ENCODE measurements at regions not wholly inside any gene's neighbourhood (a gene's known extent, or its start where the extent isn't known, plus 50 kb on each side); places are given as distances from the start of the nearest gene placed in this dataset.

DNA sequence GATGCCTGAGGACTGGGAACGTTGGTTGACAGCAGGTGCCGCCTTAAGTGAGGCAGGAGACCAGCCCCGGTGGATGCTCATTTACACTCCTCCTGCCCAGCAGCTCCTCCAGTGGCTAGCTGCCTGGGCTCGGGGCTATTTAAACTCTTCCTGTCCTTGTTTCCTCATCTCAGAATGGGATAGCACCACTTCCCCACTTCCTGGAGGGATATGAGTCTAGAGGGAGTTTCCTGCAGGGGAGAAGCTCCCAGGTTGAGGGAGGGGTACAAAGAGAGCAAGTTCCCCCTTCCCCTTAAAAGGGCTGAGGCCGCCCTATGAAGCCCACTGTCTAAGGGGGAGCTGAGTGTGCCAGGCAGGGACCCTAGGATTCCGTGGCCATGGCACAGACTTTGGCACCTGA is 311.2 kb downstream of the AACS start:
- H3K4me1 ChIP-seq (ENCODE audit: control insufficient read depth in 1 of 2, insufficient read depth in 2 of 2, low read length in 2 of 2): no peaks in the 10 kb centered on the region
- H3K36me3 ChIP-seq (ENCODE audit: control insufficient read depth in 1 of 2, insufficient read depth in 2 of 2, low read length in 2 of 2): no peaks in the 10 kb centered on the region
- no peaks in the 10 kb centered on the region for H3K9me3 ChIP-seq (ENCODE audit: control insufficient read depth in 1 of 2, low read length in 2 of 2)
- H3K4me3 ChIP-seq (ENCODE audit: low read depth in 1 of 2, low read length in 2 of 2): no peak overlapping the region
- no peak overlapping the region for H3K9ac ChIP-seq (ENCODE audit: low read depth in 1 of 2, low read length in 2 of 2)
- no peak overlapping the region for H3K27ac ChIP-seq (ENCODE audit: low read depth, low read length)
- H3K27me3 ChIP-seq (ENCODE audit: control insufficient read depth in 1 of 2, insufficient read depth in 2 of 2, low read length in 2 of 2): no peaks in the 10 kb centered on the region

DNA sequence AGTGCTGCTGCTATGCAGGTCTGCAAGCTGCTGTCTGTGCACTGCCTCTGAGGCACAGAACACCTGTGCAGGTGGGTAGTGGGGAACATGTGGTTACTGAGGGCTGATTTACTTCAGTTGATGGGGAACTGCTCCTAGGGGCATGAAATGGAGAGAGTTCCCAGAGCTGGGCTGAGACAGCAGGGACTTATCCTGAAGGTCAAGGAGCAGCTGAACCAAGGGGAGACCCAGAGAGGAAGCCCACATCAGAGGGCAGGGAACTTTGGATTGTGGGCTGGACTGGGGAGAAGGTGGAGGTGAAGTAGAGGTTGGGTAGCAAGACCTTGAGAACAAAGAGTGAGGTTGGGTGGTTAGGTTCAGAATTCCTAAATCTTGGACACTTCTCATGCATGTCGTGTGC is 311.9 kb downstream of the AACS start:
- H3K9ac ChIP-seq (ENCODE audit: low read depth in 1 of 2, low read length in 2 of 2): no peak overlapping the region

DNA sequence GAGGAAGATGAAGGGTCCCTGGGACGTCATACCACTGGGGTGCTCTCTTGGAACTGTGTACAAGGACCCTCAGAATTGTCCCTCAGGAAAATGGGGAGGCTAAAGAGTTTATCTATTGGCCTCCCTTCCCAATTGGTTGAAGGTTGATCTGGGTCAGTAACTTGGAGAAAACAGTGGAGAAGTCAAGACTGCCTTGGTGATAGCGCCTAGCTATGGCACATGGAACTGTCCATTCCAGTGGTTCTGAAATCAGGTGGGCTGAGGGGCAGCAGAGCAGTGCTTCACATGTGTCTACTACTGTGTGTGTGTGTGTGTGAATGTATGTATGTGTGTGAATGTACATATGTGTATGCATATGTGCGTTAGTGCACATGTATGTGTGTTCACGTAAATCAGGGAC is 316.1 kb downstream of the AACS start:
- H3K4me3 ChIP-seq (ENCODE audit: low read depth in 1 of 2, low read length in 2 of 2): no peak overlapping the region
- H3K27me3 ChIP-seq (ENCODE audit: control insufficient read depth in 1 of 2, insufficient read depth in 2 of 2, low read length in 2 of 2): no peaks in the 10 kb centered on the region
- no peak overlapping the region for H3K27ac ChIP-seq (ENCODE audit: low read depth, low read length)
- peaks cover 0 to 4% of the 10 kb centered on the region in 2 donors for H3K4me1 ChIP-seq (ENCODE audit: control insufficient read depth in 1 of 2, insufficient read depth in 2 of 2, low read length in 2 of 2)
- no peak overlapping the region for H3K9ac ChIP-seq (ENCODE audit: low read depth in 1 of 2, low read length in 2 of 2)
- no peaks in the 10 kb centered on the region for H3K36me3 ChIP-seq (ENCODE audit: control insufficient read depth in 1 of 2, insufficient read depth in 2 of 2, low read length in 2 of 2)
- H3K9me3 ChIP-seq (ENCODE audit: control insufficient read depth in 1 of 2, low read length in 2 of 2): no peaks in the 10 kb centered on the region

More for the DNA sequence above, 311.9 kb downstream of the AACS start:
- H3K4me1 ChIP-seq (ENCODE audit: control insufficient read depth in 1 of 2, insufficient read depth in 2 of 2, low read length in 2 of 2): no peaks in the 10 kb centered on the region
- H3K9me3 ChIP-seq (ENCODE audit: control insufficient read depth in 1 of 2, low read length in 2 of 2): no peaks in the 10 kb centered on the region
- no peaks in the 10 kb centered on the region for H3K36me3 ChIP-seq (ENCODE audit: control insufficient read depth in 1 of 2, insufficient read depth in 2 of 2, low read length in 2 of 2)
- H3K4me3 ChIP-seq (ENCODE audit: low read depth in 1 of 2, low read length in 2 of 2): no peak overlapping the region
- no peak overlapping the region for H3K27ac ChIP-seq (ENCODE audit: low read depth, low read length)
- no peaks in the 10 kb centered on the region for H3K27me3 ChIP-seq (ENCODE audit: control insufficient read depth in 1 of 2, insufficient read depth in 2 of 2, low read length in 2 of 2)

DNA sequence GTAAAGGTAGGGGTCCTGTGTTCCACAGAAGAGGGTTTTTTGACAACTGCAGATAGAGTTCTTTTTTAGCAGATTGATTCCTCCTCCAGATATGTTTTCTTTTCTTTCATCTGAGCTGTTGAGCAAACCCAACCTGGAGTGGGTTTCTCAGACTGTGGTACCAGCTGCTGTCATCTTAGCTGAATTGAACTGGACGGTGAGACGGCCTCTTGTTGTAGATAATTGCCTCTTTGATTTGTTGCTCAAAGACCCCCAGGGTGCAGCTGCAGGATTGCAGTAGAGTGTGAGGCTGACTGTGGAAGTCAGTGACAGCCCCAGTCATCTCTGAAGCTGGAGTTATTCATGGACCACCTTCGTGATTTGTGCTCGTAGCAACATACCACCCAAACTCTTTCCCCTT is 317.7 kb downstream of the AACS start:
- H3K27me3 ChIP-seq (ENCODE audit: control insufficient read depth in 1 of 2, insufficient read depth in 2 of 2, low read length in 2 of 2): no peaks in the 10 kb centered on the region
- no peaks in the 10 kb centered on the region for H3K36me3 ChIP-seq (ENCODE audit: control insufficient read depth in 1 of 2, insufficient read depth in 2 of 2, low read length in 2 of 2)
- no peak overlapping the region for H3K4me3 ChIP-seq (ENCODE audit: low read depth in 1 of 2, low read length in 2 of 2)
- no peaks in the 10 kb centered on the region for H3K9me3 ChIP-seq (ENCODE audit: control insufficient read depth in 1 of 2, low read length in 2 of 2)
- peaks cover 0 to 14% of the 10 kb centered on the region in 2 donors for H3K4me1 ChIP-seq (ENCODE audit: control insufficient read depth in 1 of 2, insufficient read depth in 2 of 2, low read length in 2 of 2)
- H3K27ac ChIP-seq (ENCODE audit: low read depth, low read length): no peak overlapping the region
- H3K9ac ChIP-seq (ENCODE audit: low read depth in 1 of 2, low read length in 2 of 2): no peak overlapping the region

DNA sequence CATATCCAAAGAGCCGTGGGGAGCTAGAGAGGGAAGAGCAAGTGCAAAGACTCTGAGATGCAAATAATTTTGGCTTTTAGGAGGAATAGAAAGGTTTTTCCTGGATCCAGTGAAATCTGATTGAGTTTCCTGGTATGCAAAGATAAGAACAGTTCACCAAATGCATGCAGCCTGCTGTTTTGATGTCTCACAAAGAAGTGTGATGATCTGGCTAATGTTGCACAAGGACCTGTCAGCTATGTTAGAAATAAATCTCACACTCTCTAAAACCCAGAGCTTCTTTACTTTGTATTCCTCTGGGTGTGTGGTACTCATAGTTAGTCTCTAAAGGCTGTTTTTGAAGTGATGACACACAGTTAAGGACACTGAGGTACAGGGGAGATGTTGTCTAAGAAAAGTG is 321.4 kb downstream of the AACS start:
- peaks cover 0 to 14% of the 10 kb centered on the region in 2 donors for H3K4me1 ChIP-seq (ENCODE audit: control insufficient read depth in 1 of 2, insufficient read depth in 2 of 2, low read length in 2 of 2)
- H3K4me3 ChIP-seq (ENCODE audit: low read depth in 1 of 2, low read length in 2 of 2): no peak overlapping the region
- no peak overlapping the region for H3K9ac ChIP-seq (ENCODE audit: low read depth in 1 of 2, low read length in 2 of 2)
- no peaks in the 10 kb centered on the region for H3K9me3 ChIP-seq (ENCODE audit: control insufficient read depth in 1 of 2, low read length in 2 of 2)
- no peaks in the 10 kb centered on the region for H3K36me3 ChIP-seq (ENCODE audit: control insufficient read depth in 1 of 2, insufficient read depth in 2 of 2, low read length in 2 of 2)
- no peak overlapping the region for H3K27ac ChIP-seq (ENCODE audit: low read depth, low read length)
- no peaks in the 10 kb centered on the region for H3K27me3 ChIP-seq (ENCODE audit: control insufficient read depth in 1 of 2, insufficient read depth in 2 of 2, low read length in 2 of 2)

DNA sequence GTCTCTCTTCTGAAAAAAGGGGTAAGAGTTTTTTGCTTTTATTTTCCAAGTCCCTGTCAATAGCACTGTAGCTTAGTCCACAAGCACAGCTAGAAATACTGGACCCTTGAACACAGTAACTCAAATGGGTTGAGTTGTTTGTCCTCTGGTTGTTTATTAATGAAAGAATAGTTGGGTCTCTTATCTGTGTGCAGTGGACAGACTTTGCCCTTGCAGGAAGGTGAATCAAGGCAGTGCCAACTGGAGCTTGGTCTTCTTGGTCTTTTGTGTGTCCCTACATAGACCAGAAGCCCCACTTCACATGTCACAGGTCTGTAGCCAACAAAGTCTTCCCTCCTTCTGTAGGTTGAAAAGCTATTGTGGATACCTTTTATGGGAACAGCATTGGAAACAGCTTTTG is 322.0 kb downstream of the AACS start:
- Histone ChIP-seq H3K4me3 (ENCODE audit: low read depth in 1 of 2, low read length in 2 of 2) (no peak overlapping the region), H3K27ac (ENCODE audit: low read depth, low read length) (no peak overlapping the region), H3K36me3 (ENCODE audit: control insufficient read depth in 1 of 2, insufficient read depth in 2 of 2, low read length in 2 of 2) (no peaks in the 10 kb centered on the region), H3K9me3 (ENCODE audit: control insufficient read depth in 1 of 2, low read length in 2 of 2) (no peaks in the 10 kb centered on the region), H3K9ac (ENCODE audit: low read depth in 1 of 2, low read length in 2 of 2) (no peak overlapping the region), H3K4me1 (ENCODE audit: control insufficient read depth in 1 of 2, insufficient read depth in 2 of 2, low read length in 2 of 2) (peaks cover 0 to 14% of the 10 kb centered on the region in 2 donors), H3K27me3 (ENCODE audit: control insufficient read depth in 1 of 2, insufficient read depth in 2 of 2, low read length in 2 of 2) (no peaks in the 10 kb centered on the region)

DNA sequence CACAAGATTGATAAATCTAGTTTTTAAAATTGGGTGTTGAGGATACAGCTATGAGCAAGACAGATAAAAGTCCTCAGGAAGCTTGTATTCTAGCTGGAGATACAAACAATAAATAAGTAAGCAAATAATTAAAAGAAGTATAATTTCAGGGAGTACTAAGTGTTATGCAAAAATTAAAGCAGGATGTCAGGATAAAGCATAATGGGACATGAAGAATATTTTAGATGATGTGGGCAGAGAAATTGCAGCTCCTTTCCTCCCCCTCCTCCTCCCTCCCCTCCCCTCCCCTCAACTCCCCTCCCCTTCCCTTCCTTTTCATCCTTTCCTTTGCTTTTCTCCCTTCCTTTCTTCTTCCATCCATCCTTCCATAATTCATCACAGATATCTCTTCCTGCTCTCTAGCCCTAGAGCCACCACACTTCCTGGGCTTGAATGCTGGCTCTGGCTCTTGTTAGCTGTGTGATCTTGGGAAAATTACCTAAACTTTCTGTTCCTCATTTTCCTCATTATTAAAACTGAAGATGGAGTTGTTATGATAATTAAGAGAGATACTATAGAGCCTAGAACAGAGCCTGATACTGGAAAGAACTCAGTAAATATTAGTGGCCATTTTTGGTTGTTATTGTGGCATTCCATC is 323.9 kb downstream of the AACS start:
- H3K4me3 ChIP-seq (ENCODE audit: low read depth in 1 of 2, low read length in 2 of 2): no peak overlapping the region
- H3K27me3 ChIP-seq (ENCODE audit: control insufficient read depth in 1 of 2, insufficient read depth in 2 of 2, low read length in 2 of 2): peaks cover 0 to 3% of the 10 kb centered on the region in 2 donors
- no peaks in the 10 kb centered on the region for H3K36me3 ChIP-seq (ENCODE audit: control insufficient read depth in 1 of 2, insufficient read depth in 2 of 2, low read length in 2 of 2)
- H3K9me3 ChIP-seq (ENCODE audit: control insufficient read depth in 1 of 2, low read length in 2 of 2): no peaks in the 10 kb centered on the region
- H3K9ac ChIP-seq (ENCODE audit: low read depth in 1 of 2, low read length in 2 of 2): no peak overlapping the region
- H3K27ac ChIP-seq (ENCODE audit: low read depth, low read length): no peak overlapping the region
- peaks cover 0 to 14% of the 10 kb centered on the region in 2 donors for H3K4me1 ChIP-seq (ENCODE audit: control insufficient read depth in 1 of 2, insufficient read depth in 2 of 2, low read length in 2 of 2)

DNA sequence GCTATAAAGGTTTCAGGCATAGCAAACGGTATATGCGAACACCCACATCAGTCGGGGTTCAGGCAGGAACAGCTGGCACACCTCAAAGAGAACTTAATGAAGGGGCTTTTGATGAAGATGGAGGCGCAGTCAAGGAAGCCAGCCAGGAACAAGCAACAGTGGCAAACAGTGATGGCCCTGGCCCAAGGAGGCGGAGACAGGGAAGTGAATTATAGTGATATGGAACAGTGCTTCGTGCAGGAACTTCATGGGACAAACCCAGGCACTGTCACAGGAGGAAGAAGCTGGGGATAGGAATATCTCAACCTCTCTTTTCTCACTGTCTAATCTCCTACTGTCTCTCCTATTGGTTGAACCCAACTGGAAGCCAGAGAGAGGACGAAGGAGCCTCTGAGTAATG is 328.3 kb downstream of the AACS start:
- no peaks in the 10 kb centered on the region for H3K36me3 ChIP-seq (ENCODE audit: control insufficient read depth in 1 of 2, insufficient read depth in 2 of 2, low read length in 2 of 2)
- peaks cover 0 to 3% of the 10 kb centered on the region in 2 donors for H3K27me3 ChIP-seq (ENCODE audit: control insufficient read depth in 1 of 2, insufficient read depth in 2 of 2, low read length in 2 of 2)
- no peak overlapping the region for H3K27ac ChIP-seq (ENCODE audit: low read depth, low read length)
- no peak overlapping the region for H3K4me3 ChIP-seq (ENCODE audit: low read depth in 1 of 2, low read length in 2 of 2)
- H3K4me1 ChIP-seq (ENCODE audit: control insufficient read depth in 1 of 2, insufficient read depth in 2 of 2, low read length in 2 of 2): no peaks in the 10 kb centered on the region
- H3K9ac ChIP-seq (ENCODE audit: low read depth in 1 of 2, low read length in 2 of 2): no peak overlapping the region
- H3K9me3 ChIP-seq (ENCODE audit: control insufficient read depth in 1 of 2, low read length in 2 of 2): peaks cover 0 to 1% of the 10 kb centered on the region in 2 donors

DNA sequence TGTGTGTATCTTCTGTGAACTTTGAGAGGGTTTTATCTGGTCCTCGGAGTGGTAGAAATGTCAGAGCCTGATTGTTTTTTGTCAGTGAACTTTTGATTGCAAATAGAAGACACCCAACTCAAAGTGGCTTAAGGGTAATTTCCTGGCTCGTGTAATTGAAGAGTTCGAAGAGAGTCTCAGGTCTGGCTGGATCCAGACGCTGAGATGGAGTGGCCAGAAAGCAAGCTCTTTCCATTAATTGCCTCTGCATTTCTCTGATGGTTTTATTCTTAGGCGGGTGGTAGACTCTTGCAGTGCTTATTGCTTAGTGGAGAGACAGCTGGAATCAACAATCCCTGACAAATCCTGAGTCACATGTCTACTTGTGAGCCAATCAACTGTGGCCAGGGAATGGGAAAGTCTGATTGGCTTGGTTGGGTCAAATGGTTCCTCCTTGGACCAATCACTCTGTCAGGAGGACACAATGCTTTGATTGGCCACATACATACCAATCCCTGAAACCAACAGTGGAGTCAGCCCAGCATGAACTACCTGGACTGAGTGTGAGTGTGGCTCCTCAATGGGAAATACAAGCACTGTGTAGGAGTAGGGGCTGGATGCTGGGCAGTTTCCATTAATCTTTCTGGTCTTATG is 330.5 kb downstream of the AACS start:
- peaks cover 0 to 4% of the 10 kb centered on the region in 2 donors for H3K9me3 ChIP-seq (ENCODE audit: control insufficient read depth in 1 of 2, low read length in 2 of 2)
- H3K9ac ChIP-seq (ENCODE audit: low read depth in 1 of 2, low read length in 2 of 2): no peak overlapping the region
- no peaks in the 10 kb centered on the region for H3K36me3 ChIP-seq (ENCODE audit: control insufficient read depth in 1 of 2, insufficient read depth in 2 of 2, low read length in 2 of 2)
- no peak overlapping the region for H3K4me3 ChIP-seq (ENCODE audit: low read depth in 1 of 2, low read length in 2 of 2)
- H3K27ac ChIP-seq (ENCODE audit: low read depth, low read length): no peak overlapping the region
- no peaks in the 10 kb centered on the region for H3K4me1 ChIP-seq (ENCODE audit: control insufficient read depth in 1 of 2, insufficient read depth in 2 of 2, low read length in 2 of 2)
- peaks cover 0 to 3% of the 10 kb centered on the region in 2 donors for H3K27me3 ChIP-seq (ENCODE audit: control insufficient read depth in 1 of 2, insufficient read depth in 2 of 2, low read length in 2 of 2)

DNA sequence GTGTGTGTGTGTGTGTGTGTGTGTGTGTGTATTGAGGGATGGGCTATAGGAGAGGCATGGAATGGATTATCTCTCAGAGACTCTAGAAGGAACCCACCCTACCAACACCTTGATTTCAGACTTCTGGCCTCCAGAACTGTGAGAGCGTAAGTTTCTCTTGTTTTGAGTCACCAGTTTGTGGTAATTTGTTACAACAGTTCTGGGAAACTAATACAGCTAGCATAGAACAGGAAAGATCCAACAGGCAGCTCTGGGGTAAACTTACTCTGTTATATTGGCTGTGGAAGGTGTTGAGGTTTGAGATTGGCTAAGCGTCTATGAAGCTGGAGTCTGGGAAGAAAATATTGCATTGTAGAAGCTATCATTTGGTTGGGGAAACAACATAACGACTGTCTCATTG is 334.3 kb downstream of the AACS start:
- H3K9me3 ChIP-seq (ENCODE audit: control insufficient read depth in 1 of 2, low read length in 2 of 2): peaks cover 0 to 13% of the 10 kb centered on the region in 2 donors
- no peak overlapping the region for H3K27ac ChIP-seq (ENCODE audit: low read depth, low read length)
- H3K4me1 ChIP-seq (ENCODE audit: control insufficient read depth in 1 of 2, insufficient read depth in 2 of 2, low read length in 2 of 2): no peaks in the 10 kb centered on the region
- no peaks in the 10 kb centered on the region for H3K36me3 ChIP-seq (ENCODE audit: control insufficient read depth in 1 of 2, insufficient read depth in 2 of 2, low read length in 2 of 2)
- no peak overlapping the region for H3K9ac ChIP-seq (ENCODE audit: low read depth in 1 of 2, low read length in 2 of 2)
- H3K4me3 ChIP-seq (ENCODE audit: low read depth in 1 of 2, low read length in 2 of 2): no peak overlapping the region
- no peaks in the 10 kb centered on the region for H3K27me3 ChIP-seq (ENCODE audit: control insufficient read depth in 1 of 2, insufficient read depth in 2 of 2, low read length in 2 of 2)
